ENCODE measurements at regions not wholly inside any gene's neighbourhood (a gene's known extent, or its start where the extent isn't known, plus 50 kb on each side); places are given as distances from the start of the nearest gene placed in this dataset.
"Not testable (repeated sequence)": the region's sequence is repeated elsewhere in the genome, so short reads cannot be mapped to it uniquely, and the experiment has no call there.

- TF ChIP-seq POLR2AphosphoS5 (IDR thresholded peaks at IDR 0.05; ENCODE audit: low read depth, low read length) (no peak), PAX5 (IDR thresholded peaks at IDR 0.05; ENCODE audit: insufficient read depth, low read length, severe bottlenecking) (no peak), POU2F2 (IDR thresholded peaks at IDR 0.05; ENCODE audit: low read depth, low read length) (no peak), TAF1 (IDR thresholded peaks at IDR 0.05; ENCODE audit: low read depth, low read length) (no peak), SPI1 (IDR thresholded peaks at IDR 0.05; ENCODE audit: low read depth, low read length) (no peak), POLR2A (IDR thresholded peaks at IDR 0.05; ENCODE audit: low read depth, low read length) (no peak)
- FAIRE-seq, result no peak
- no peak for DNase-seq (ENCODE audit: insufficient read length, low spot score)
These were observed 461.6 kb upstream of the ID4 start for GRCh38 chr6:19375613-19376012.

GRCh38 chr6:19377722-19378121, 459.4 kb upstream of the ID4 start:
- DNase-seq (ENCODE audit: insufficient read length, low spot score), result no peak
- TF ChIP-seq SPI1 (IDR thresholded peaks at IDR 0.05; ENCODE audit: low read depth, low read length) (no peak), TAF1 (IDR thresholded peaks at IDR 0.05; ENCODE audit: low read depth, low read length) (no peak), PAX5 (IDR thresholded peaks at IDR 0.05; ENCODE audit: insufficient read depth, low read length, severe bottlenecking) (no peak), POLR2AphosphoS5 (IDR thresholded peaks at IDR 0.05; ENCODE audit: low read depth, low read length) (no peak), POLR2A (IDR thresholded peaks at IDR 0.05; ENCODE audit: low read depth, low read length) (no peak), POU2F2 (IDR thresholded peaks at IDR 0.05; ENCODE audit: low read depth, low read length) (no peak)
- no peak for FAIRE-seq

- DNase-seq (ENCODE audit: insufficient read length, low spot score), result no peak
- TF ChIP-seq POLR2A (IDR thresholded peaks at IDR 0.05; ENCODE audit: low read depth, low read length) (no peak), POU2F2 (IDR thresholded peaks at IDR 0.05; ENCODE audit: low read depth, low read length) (no peak), PAX5 (IDR thresholded peaks at IDR 0.05; ENCODE audit: insufficient read depth, low read length, severe bottlenecking) (no peak), POLR2AphosphoS5 (IDR thresholded peaks at IDR 0.05; ENCODE audit: low read depth, low read length) (no peak), TAF1 (IDR thresholded peaks at IDR 0.05; ENCODE audit: low read depth, low read length) (no peak), SPI1 (IDR thresholded peaks at IDR 0.05; ENCODE audit: low read depth, low read length) (no peak)
- FAIRE-seq, result no peak
These were observed 456.9 kb upstream of the ID4 start for GRCh38 chr6:19380293-19380692.

- DNase-seq (ENCODE audit: insufficient read length, low spot score) (no peak), FAIRE-seq (no peak)
- TF ChIP-seq PAX5 (IDR thresholded peaks at IDR 0.05; ENCODE audit: insufficient read depth, low read length, severe bottlenecking), result no peak
- no peak for TF ChIP-seq POU2F2 (IDR thresholded peaks at IDR 0.05; ENCODE audit: low read depth, low read length)
- TF ChIP-seq SPI1 (IDR thresholded peaks at IDR 0.05; ENCODE audit: low read depth, low read length), result no peak
- no peak for TF ChIP-seq POLR2AphosphoS5 (IDR thresholded peaks at IDR 0.05; ENCODE audit: low read depth, low read length)
- TF ChIP-seq TAF1 (IDR thresholded peaks at IDR 0.05; ENCODE audit: low read depth, low read length), result no peak
- TF ChIP-seq POLR2A (IDR thresholded peaks at IDR 0.05; ENCODE audit: low read depth, low read length), result no peak
These were observed 454.5 kb upstream of the ID4 start for GRCh38 chr6:19382676-19383075.

GRCh38 chr6:19391926-19392325, 445.2 kb upstream of the ID4 start:
- no peak for FAIRE-seq
- TF ChIP-seq PAX5 (IDR thresholded peaks at IDR 0.05; ENCODE audit: insufficient read depth, low read length, severe bottlenecking), result no peak
- no peak for TF ChIP-seq TAF1 (IDR thresholded peaks at IDR 0.05; ENCODE audit: low read depth, low read length)
- TF ChIP-seq SPI1 (IDR thresholded peaks at IDR 0.05; ENCODE audit: low read depth, low read length), result no peak
- no peak for TF ChIP-seq POLR2A (IDR thresholded peaks at IDR 0.05; ENCODE audit: low read depth, low read length)
- TF ChIP-seq POU2F2 (IDR thresholded peaks at IDR 0.05; ENCODE audit: low read depth, low read length), result no peak
- TF ChIP-seq POLR2AphosphoS5 (IDR thresholded peaks at IDR 0.05; ENCODE audit: low read depth, low read length), result no peak
- no peak for DNase-seq (ENCODE audit: insufficient read length, low spot score)

GRCh38 chr6:19394051-19394450, 443.1 kb upstream of the ID4 start:
- DNase-seq (ENCODE audit: insufficient read length, low spot score) (no peak), FAIRE-seq (no peak)
- TF ChIP-seq TAF1 (IDR thresholded peaks at IDR 0.05; ENCODE audit: low read depth, low read length) (no peak), POU2F2 (IDR thresholded peaks at IDR 0.05; ENCODE audit: low read depth, low read length) (no peak), PAX5 (IDR thresholded peaks at IDR 0.05; ENCODE audit: insufficient read depth, low read length, severe bottlenecking) (no peak), POLR2AphosphoS5 (IDR thresholded peaks at IDR 0.05; ENCODE audit: low read depth, low read length) (no peak), SPI1 (IDR thresholded peaks at IDR 0.05; ENCODE audit: low read depth, low read length) (no peak), POLR2A (IDR thresholded peaks at IDR 0.05; ENCODE audit: low read depth, low read length) (no peak)

GRCh38 chr6:19394687-19395086, 442.5 kb upstream of the ID4 start:
- FAIRE-seq, result no peak

GRCh38 chr6:19395316-19395715, 441.9 kb upstream of the ID4 start:
- DNase-seq (ENCODE audit: insufficient read length, low spot score), result no peak
- FAIRE-seq, result no peak
- TF ChIP-seq POLR2AphosphoS5 (IDR thresholded peaks at IDR 0.05; ENCODE audit: low read depth, low read length), result no peak
- TF ChIP-seq POU2F2 (IDR thresholded peaks at IDR 0.05; ENCODE audit: low read depth, low read length), result no peak
- no peak for TF ChIP-seq SPI1 (IDR thresholded peaks at IDR 0.05; ENCODE audit: low read depth, low read length)
- TF ChIP-seq TAF1 (IDR thresholded peaks at IDR 0.05; ENCODE audit: low read depth, low read length), result no peak
- no peak for TF ChIP-seq PAX5 (IDR thresholded peaks at IDR 0.05; ENCODE audit: insufficient read depth, low read length, severe bottlenecking)
- no peak for TF ChIP-seq POLR2A (IDR thresholded peaks at IDR 0.05; ENCODE audit: low read depth, low read length)

More at GRCh38 chr6:19394687-19395086, 442.5 kb upstream of the ID4 start:
- no peak for DNase-seq (ENCODE audit: insufficient read length, low spot score)
- TF ChIP-seq SPI1 (IDR thresholded peaks at IDR 0.05; ENCODE audit: low read depth, low read length) (no peak), PAX5 (IDR thresholded peaks at IDR 0.05; ENCODE audit: insufficient read depth, low read length, severe bottlenecking) (no peak), TAF1 (IDR thresholded peaks at IDR 0.05; ENCODE audit: low read depth, low read length) (no peak), POLR2A (IDR thresholded peaks at IDR 0.05; ENCODE audit: low read depth, low read length) (no peak), POU2F2 (IDR thresholded peaks at IDR 0.05; ENCODE audit: low read depth, low read length) (no peak), POLR2AphosphoS5 (IDR thresholded peaks at IDR 0.05; ENCODE audit: low read depth, low read length) (no peak)

- no peak for TF ChIP-seq PAX5 (IDR thresholded peaks at IDR 0.05; ENCODE audit: insufficient read depth, low read length, severe bottlenecking)
- TF ChIP-seq SPI1 (IDR thresholded peaks at IDR 0.05; ENCODE audit: low read depth, low read length), result no peak
- FAIRE-seq, result no peak
- DNase-seq (ENCODE audit: insufficient read length, low spot score), result no peak
These were observed 437.8 kb upstream of the ID4 start for GRCh38 chr6:19399406-19399805.

- DNase-seq (ENCODE audit: insufficient read length, low spot score); FAIRE-seq: not testable (repeated sequence)
These were observed 432.3 kb upstream of the ID4 start for GRCh38 chr6:19404884-19405283.
